Astrocyte of the hippocampus (primary cell): ENCODE measurements at regions not wholly inside any gene's neighbourhood (a gene's known extent, or its start where the extent isn't known, plus 50 kb on each side); places are given as distances from the start of the nearest gene placed in this dataset.

Source experiments
- DNase-seq: peaks from one replicate; pipeline ENCODE4 v3.0.0; 2011; ENCODE audit warnings: low read depth, low spot score

- no peak for DNase-seq
Observed at GRCh38 chr16:64060631-64061030, 1061.2 kb downstream of the CDH11 start.

GRCh38 chr16:64058685-64059084 lies 1063.2 kb downstream of the CDH11 start:
- no peak for DNase-seq

DNA sequence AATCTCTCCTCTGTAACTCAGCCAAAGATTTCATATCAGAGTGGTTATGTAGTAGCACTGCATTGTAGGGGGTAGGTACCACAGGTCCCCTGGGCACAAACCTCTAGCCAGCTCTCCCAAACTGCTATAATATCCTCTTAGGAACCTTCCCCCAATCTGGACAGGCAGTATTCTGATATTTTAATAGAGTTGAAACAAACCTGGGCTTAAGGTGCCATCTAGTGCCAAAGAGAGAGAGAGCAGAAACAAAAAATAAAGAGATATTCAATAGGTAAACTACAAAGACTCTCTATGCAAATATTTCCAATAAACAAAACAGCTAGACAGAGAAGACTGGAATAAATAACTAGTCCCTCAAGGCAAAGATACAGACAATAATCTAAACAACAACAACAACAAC lies 1070.0 kb downstream of the CDH11 start:
- peak; percentile 24 for DNase-seq

DNA sequence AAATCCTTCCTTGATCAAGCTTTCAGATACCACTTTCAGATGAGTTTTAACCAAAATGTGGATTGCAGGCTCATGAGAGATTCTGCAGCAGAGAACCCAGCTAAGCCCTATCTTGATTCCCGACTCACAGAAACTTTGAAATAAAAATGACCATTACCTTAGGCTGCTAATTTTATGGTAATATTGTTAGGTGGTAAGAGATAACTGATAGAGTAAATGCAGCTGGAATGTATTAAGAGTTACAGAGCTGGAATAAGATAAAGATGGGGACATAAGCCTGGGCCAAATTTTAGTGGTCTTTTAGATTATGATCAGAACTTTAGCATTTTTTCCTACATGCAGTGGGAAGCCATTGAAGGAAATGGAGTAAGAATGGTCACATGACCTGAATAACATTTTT lies 1074.0 kb downstream of the CDH11 start:
- no peak for DNase-seq

GRCh38 chr16:64047207-64047606 lies 1074.7 kb downstream of the CDH11 start:
- DNase-seq = no peak

- no peak for DNase-seq
Observed at GRCh38 chr16:64035337-64035736, 1086.5 kb downstream of the CDH11 start.

GRCh38 chr16:64019339-64019738 lies 1102.5 kb downstream of the CDH11 start:
- no peak for DNase-seq

- DNase-seq = no peak
Observed at GRCh38 chr16:64017796-64018195, 1104.1 kb downstream of the CDH11 start.

DNA sequence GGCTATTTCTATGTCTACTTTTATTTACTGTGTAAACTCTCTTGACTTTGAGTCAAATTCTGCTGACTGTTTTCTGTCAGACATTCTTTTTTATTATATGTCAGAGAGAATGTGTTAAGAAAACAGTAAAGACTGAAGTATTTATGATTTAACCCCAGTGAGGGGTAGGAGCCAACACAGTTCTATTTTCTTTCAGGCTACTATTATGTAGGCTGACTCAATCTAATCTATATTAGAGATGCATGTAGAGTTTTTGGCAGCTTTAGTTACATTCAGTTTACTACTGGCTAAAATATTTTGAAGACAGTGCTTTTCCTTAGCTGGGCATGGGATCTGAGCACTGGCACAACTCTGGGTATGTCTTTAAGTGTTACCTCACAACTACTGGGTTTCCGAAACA lies 1108.0 kb downstream of the CDH11 start:
- DNase-seq = no peak

DNA sequence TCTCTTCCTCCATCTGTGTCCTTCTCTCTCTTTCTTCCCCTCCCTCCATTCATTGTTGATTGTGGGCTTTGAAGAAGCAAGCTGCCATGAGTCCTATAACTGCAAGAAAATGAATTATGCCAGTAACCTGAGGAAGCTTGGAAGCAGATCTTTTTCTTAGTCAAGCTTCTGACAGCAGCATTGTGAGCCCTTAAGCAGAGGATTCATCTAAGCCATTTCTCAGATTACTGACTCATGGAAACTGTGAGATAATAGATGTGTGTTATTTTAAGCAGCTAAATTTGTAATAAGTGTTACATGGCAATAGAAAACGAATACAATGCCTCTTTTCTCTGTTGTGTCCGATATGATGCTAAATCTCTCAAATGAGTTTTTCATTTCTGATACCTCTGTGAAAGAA lies 1109.7 kb downstream of the CDH11 start:
- DNase-seq = no peak

DNA sequence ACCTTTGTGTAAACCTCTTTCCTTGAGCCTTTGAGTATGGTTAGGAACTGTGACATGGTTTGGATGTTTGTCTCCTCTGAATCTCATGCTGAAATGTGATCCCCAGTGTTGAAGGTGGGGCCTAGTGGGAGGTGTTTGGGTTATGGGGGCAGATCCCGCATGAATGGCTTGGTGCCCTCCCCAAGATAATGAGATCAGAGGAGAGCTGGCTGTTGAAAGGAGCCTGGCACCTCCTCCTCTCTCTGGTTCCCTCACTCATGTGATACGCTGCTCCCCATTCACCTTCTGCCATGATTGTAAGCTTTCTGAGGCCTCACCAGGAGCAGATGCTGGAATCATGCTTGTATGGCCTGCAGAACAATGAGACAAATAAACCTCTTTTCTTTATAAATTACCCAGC lies 1110.2 kb downstream of the CDH11 start:
- no peak for DNase-seq

DNA sequence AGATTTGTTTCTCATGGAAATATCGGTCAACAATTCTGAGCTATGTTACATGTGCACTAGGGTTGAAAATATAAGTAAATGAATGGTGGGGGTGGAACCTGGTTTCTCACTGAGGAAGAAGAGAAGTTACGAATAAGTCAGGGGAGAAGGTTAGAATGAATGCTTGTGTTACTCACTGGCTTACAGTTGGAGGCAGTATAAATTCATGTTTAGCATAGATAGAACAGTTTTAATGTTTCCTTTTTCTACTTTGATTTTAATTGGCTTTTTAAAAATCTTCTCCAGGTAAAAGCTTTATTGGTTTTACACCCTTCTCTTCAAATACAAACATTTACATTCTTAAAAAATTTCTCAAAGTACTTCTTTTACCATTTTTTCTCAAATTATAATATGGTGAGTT lies 1113.7 kb downstream of the CDH11 start:
- no peak for DNase-seq

DNA sequence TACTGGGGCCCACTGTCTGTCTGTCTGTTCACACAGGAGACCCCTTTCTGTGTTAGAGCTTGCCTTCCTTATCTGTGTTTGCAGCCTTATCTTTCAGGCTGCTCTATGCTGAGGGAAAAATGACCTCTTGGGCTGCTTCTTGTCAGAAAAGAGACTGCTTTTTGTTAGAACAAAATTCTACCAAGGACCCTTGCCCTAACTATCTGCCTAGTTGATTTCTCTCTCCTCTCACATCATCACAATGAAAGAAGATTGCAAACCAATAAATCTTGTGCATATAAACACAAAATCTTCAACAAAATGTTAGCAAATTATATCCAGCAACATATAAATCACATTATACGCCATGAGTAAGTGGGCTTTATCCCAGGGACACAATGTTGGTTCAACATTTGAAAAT lies 1117.7 kb downstream of the CDH11 start:
- no peak for DNase-seq

GRCh38 chr16:63995025-63995424 lies 1126.8 kb downstream of the CDH11 start:
- DNase-seq = no peak

- DNase-seq = no peak
Observed at GRCh38 chr16:63983401-63983800, 1138.5 kb downstream of the CDH11 start.

GRCh38 chr16:63982741-63983140 lies 1139.1 kb downstream of the CDH11 start:
- no peak for DNase-seq

- no peak for DNase-seq
Observed at GRCh38 chr16:63982110-63982509, 1139.8 kb downstream of the CDH11 start.

- peak; percentile 1 for DNase-seq
Observed at GRCh38 chr16:63981639-63982038, 1140.2 kb downstream of the CDH11 start.

- DNase-seq = no peak
Observed at GRCh38 chr16:63980763-63981162, 1141.1 kb downstream of the CDH11 start.

DNA sequence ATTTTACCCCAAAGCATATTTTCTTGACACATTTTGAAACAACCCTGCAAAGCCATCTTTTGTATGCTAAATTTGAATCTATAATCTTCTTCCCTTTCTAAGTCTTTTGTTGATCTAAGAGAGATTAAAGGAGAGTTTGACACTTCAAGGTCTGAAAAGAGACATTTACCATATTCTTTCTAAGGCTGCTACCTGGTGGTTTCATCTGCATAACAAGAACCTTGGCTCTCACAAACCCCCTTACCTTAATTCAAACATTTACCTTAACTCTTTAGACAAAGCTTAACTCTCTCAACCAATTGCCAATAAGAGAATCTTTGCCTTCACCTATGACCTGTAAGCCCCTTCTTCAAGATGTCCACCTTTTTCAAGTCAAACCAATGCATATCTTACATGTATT lies 1143.6 kb downstream of the CDH11 start:
- no peak for DNase-seq

GRCh38 chr16:63976345-63976744 lies 1145.5 kb downstream of the CDH11 start:
- DNase-seq = no peak

DNA sequence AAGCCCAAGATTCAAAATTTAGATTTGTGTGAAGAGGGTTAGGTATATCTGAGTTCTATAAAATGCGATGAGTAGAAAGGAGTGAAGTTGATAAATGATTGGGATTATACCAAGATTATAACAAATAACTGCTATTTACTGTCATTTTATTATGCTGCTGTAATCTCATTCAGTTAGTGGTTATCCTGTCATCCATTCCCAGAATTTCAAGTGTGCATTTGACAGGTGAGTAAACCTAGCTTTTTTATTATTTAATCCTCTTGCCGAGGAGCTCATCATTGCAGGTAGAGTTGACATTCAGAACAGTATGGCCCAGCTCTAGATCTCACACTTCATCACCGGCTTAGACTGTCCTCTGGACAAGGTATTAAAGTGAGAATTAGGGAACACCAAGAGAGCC lies 1146.2 kb downstream of the CDH11 start:
- DNase-seq = no peak

- DNase-seq = no peak
Observed at GRCh38 chr16:63967966-63968365, 1153.9 kb downstream of the CDH11 start.

GRCh38 chr16:63960321-63960720 lies 1161.5 kb downstream of the CDH11 start:
- DNase-seq = no peak

DNA sequence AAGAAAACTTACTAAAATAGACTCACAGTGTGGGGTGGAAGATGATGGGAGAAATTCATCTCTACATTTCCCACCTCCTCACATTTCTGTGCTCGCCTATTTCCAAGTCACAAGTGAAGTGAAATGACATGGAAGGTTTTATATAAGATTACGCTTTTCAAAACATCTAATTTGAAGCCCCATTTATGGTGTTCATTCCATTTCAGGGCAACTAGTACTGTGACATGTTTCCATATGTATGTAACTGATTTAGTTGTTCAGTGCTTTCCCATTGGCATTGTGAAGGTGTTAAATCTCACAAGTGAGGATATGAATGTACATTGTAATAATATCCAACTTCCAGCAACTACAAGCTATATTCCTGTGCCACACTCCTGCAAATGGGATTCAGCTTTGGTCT lies 1174.8 kb downstream of the CDH11 start:
- DNase-seq = no peak
